ENCODE measurements at regions not wholly inside any gene's neighbourhood (a gene's known extent, or its start where the extent isn't known, plus 50 kb on each side); places are given as distances from the start of the nearest gene placed in this dataset.

DNA sequence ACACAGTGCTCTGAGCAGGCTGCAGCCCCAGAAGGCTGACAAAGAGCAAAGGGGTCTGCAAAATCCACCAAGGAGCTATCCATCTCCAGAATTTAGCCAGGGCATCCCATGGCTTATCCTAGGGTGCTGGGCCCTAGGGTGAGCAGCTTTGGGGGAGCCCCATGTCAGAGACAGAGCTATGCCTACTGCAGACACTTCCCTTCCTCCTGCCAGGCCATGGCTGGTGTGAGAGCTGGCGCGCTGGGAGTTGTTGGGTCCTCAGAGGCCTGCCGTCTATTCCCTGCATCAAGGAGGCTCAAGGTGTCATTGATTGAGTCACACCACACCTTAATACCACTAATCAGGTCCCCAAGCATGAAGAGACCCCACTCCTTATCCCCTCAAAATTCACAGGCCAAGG lies 85.3 kb upstream of the TP53I11 start:
- no peak for DNase-seq (ENCODE audit: low read depth in 1 of 2, low spot score in 1 of 2)

- no peak for DNase-seq (ENCODE audit: low read depth in 1 of 2, low spot score in 1 of 2)
These were observed 86.0 kb upstream of the TP53I11 start for GRCh38 chr11:45036733-45037132.

DNA sequence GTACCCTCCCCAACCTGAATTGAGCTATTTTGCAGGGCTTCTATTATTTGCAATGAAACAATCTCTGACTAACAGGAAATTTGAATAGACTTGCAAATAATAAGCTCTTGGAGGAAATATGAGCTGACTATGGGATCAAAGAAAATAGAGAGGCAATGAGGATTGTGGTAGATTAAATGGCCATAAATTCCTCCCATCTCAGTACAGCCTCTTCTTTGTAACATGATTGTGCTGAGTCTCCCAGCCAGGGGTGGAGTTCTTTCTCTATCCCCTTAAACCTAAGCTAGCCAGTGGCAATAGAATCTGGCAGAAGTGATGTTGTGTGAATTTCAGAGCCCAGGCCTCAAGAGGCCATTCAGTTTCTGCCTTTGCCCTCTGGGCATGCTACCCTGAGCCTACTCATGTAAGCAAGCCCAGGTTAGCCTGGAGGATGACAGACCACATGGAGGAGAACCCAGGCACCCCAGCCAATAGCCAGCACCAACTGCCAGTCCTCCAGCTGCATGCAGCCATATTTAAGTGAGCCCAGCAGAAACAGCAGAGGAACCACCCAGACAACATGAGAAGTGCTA lies 86.8 kb upstream of the TP53I11 start:
- DNase-seq (ENCODE audit: low read depth in 1 of 2, low spot score in 1 of 2), result no peak

DNA sequence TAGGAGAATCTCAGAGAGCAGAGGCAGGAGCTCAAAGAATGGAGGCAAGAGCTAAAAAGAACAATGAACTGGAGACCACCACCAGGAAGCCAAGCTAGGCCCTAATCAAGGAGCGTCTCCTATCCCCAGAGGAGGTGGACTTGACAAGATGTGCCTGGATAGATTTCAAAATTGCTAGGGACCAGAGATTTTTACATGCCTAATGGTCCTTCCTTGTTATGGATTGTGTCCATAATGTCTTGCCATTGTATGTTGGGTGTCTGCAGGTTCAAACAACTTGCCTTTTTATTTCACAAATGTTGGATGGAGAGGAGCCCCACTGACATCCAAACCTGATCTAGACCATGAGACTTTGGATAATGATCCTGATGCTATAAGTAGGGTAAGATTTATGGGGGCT lies 88.2 kb upstream of the TP53I11 start:
- no peak for DNase-seq (ENCODE audit: low read depth in 1 of 2, low spot score in 1 of 2)

- no peak for DNase-seq (ENCODE audit: low read depth in 1 of 2, low spot score in 1 of 2)
These were observed 90.9 kb upstream of the TP53I11 start for GRCh38 chr11:45041596-45041995.

DNA sequence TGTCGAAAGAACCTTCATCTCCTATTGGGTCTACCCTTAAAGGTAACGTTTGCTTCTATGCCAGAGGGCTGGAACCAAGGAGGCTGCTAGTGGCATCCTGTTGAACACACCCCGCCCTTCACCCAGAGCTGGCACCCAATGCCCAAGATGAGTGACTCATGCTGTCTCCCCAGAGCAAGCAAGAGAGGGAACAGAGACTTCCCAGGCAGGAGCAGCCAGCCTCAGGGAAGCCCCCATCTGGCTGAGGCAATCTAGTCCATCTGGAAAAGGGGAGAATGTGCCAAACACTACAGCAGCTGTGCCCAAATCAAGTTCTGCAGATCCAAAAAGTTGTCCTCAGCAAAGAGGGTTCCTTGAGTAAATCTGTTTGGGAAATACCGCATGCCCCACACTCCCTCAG lies 91.9 kb upstream of the TP53I11 start:
- DNase-seq (ENCODE audit: low read depth in 1 of 2, low spot score in 1 of 2), result no peak

GRCh38 chr11:45043755-45044475 lies 93.2 kb upstream of the TP53I11 start:
- DNase-seq (ENCODE audit: low read depth in 1 of 2, low spot score in 1 of 2), result no peak

- DNase-seq (ENCODE audit: low read depth in 1 of 2, low spot score in 1 of 2), result no peak
These were observed 95.2 kb upstream of the TP53I11 start for GRCh38 chr11:45045683-45046471.

- no peak for DNase-seq (ENCODE audit: low read depth in 1 of 2, low spot score in 1 of 2)
These were observed 97.7 kb upstream of the TP53I11 start for GRCh38 chr11:45048313-45048841.

GRCh38 chr11:45048870-45049691 lies 97.4 kb upstream of the PRDM11 start:
- DNase-seq (ENCODE audit: low read depth in 1 of 2, low spot score in 1 of 2), result no peak

DNA sequence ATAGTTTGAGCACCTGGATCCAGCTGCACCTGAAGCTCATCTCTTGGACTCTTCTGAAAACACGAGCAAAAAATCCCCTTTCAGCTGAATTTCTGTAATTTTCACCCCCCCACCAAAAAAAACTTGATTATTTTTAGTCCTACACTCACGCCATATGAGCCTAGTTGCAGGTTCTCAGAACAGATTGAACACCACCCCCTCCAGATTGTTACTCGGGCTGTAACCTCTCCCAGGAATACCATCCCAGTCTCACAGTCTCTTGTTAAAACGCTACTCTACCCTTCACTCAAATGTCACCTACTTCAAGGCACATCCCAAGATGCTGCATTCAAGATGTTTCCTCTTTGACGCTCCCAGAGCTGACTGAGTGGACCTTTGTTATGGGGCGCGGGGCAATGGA lies 96.3 kb upstream of the PRDM11 start:
- DNase-seq (ENCODE audit: low read depth in 1 of 2, low spot score in 1 of 2), result no peak

- no peak for DNase-seq (ENCODE audit: low read depth in 1 of 2, low spot score in 1 of 2)
These were observed 94.8 kb upstream of the PRDM11 start for GRCh38 chr11:45051621-45052020.

DNA sequence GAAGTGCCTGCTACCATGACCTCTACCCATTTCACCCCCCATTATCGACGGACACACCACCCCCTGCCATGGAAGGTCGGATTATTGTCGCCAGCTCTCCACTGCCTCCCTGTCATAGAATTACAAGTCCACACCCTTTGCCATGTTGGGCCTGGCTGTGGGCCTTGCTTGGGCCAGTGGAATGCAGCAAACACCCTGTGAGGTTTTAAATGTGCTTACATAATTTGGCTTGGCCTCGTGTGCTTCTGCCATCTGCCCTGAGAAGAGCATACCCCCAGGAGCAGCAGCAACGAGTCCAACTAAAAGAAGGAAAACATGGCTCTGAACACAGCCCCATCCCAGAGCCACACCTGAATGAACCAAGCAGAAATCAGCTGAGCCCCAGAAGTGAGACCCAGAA lies 94.1 kb upstream of the PRDM11 start:
- DNase-seq (ENCODE audit: low read depth in 1 of 2, low spot score in 1 of 2), result no peak

- DNase-seq (ENCODE audit: low read depth in 1 of 2, low spot score in 1 of 2), result no peak
These were observed 92.5 kb upstream of the PRDM11 start for GRCh38 chr11:45053736-45054446.

DNA sequence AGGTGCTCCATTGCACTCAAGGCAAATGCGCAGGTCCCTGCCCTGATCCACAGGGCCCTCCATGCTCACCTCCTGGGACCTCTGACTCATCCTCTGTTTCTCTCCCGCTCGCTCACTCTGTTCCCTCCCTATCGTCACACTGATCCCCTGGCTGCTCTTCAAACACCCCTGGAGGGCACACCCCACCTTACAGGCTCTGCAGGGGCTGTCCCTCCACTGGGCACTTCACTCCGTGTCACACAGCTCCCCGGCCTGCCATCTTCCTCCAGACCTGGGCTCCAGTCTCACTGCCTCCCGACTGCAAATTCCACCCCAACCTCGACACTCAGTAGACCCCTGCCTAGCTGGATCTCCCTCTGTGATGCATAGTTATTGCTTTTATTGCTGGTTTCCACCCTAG lies 91.5 kb upstream of the PRDM11 start:
- no peak for DNase-seq (ENCODE audit: low read depth in 1 of 2, low spot score in 1 of 2)

DNA sequence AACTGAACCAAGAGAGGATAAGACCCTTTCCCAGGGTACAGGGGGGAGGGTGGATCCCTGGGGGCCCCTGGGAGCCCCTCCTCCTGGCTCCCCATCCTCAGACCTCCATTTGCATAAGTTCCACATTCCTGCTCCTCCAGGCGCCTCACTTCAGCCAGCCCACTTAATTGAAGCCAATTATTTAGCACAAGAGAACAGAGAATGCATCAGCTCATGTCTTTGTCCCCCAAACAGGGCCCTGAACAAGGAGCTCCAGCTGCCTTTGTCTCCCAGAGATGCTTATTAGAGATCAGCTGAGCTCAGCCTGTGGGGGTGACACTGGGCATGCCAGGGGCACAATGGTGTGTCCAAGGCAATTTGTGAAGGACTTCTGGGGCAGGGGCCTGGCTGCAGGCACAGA lies 89.9 kb upstream of the PRDM11 start:
- DNase-seq (ENCODE audit: low read depth in 1 of 2, low spot score in 1 of 2), result no peak

DNA sequence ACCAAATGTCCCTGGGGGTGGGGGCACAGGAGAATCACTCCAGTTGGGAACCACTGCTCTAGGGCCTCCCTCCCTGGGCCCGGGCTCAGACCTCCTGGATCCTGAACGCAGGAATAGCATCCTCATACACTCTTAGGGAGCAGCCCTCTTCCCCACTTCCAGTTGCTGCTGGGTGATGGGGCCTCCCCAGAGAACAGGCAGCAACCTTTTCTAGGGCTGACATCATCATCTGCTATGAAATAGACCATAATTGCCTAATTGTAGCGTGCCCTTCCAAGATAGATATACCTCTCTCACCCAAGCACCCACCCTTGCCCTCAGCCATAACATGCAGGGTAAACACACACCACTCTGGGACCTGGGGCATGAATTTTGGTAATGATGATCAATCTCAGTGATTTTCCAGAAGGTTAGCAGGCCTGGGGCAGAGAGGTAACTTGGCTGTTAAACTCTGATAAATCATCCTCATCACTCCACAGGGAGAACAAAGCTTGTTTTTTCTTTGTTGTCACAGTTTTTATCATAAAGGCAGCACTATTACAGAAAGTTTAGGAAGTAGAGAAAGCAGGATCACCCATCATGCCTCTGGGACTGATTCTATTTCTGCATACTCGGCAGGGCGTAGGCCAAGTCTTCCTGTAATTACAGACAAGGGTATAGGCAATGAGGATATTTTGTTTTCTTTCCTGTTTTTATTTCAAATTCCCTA lies 88.3 kb upstream of the PRDM11 start:
- no peak for DNase-seq (ENCODE audit: low read depth in 1 of 2, low spot score in 1 of 2)

DNA sequence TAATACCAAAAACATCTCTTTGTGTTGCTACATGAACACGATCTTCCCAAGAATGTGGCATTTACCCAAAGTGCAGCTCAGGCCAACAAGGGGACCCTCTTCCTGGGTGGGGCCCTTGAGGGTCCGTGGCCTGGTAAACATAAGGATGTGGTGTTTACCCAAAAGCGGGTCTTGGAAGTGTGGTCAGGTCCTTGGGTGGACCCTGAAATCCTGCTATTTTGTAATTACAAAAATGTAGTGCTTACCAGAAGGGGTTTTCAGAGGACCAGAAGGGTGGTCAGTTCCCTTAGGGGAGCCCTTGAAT lies 87.8 kb upstream of the PRDM11 start:
- DNase-seq (ENCODE audit: low read depth in 1 of 2, low spot score in 1 of 2), result no peak

DNA sequence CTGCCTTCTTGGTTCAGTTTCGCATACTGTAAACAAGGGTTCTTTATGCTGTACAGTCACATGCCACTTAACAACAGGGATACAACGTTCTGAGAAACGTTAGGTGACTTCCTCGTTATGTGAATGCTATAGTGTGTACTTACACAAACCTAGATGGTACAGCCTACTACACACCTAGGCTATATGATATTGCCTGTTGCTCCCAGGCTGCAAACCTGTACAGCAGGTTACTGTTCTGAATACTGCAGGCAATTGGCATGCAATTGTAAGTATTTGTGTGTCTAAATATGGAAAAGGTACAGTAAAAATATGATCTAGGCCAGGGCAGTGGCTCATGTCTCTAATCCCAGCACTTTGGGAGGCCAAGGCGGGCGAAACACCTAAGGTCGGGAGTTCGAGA lies 85.7 kb upstream of the PRDM11 start:
- DNase-seq (ENCODE audit: low read depth in 1 of 2, low spot score in 1 of 2), result no peak

DNA sequence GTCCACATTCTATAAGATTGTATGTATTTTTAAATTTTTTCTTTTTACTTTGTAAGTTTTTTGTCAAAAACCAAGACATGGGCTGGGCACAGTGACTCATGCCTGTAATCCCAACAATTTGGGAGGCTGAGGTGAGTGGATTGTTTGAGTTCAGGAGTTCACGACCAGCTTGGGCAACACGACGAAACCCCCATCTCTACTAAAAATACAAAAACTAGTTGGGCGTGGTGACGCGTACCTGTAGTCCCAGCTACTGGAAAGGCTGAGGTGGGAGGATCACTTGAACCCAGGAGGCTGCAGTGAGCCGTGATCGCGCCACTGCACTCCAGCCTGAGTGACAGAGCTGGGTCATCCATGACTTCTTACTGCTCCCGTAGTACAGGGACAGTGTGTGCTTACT lies 84.8 kb upstream of the PRDM11 start:
- no peak for DNase-seq (ENCODE audit: low read depth in 1 of 2, low spot score in 1 of 2)

Data from activated CD4-positive, alpha-beta T cell treated with anti-CD3 and anti-CD28 coated beads, Interleukin-2, amount 50 U/mL, for 24 hours (primary cell).